ENCODE measurements at regions not wholly inside any gene's neighbourhood (a gene's known extent, or its start where the extent isn't known, plus 50 kb on each side); places are given as distances from the start of the nearest gene placed in this dataset.

DNA sequence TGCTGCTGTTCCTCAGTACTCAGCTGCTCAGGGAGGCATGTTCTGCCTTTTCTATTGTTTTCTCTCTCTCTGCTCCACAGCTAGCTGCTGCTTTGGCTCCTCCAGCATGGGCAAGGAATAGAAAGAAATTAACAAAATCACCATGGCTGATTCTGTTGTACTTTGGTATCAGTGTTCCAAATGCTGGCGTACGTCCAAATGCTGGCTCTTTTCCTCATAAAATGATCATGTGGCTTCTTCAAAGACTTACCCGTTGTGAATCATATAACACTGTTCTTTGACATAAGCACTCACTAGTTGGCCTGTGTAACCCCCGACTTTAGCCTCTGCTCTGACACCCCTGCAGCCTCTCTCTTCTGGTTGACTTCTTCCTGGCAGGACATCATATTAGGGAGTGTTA is 547.6 kb downstream of the CPS1 start:
- intact Hi-C loops (cut with DNase I; ENCODE audit: low total_unique reads): no loop called here
- Histone ChIP-seq H3K9me3 (peaks cover 0 to 7% (median 3%) of the 10 kb centered on the region in 4 donors), H3K36me3 (no peaks in the 10 kb centered on the region), H3K27me3 (no peaks in the 10 kb centered on the region), H3K4me1 (no peaks in the 10 kb centered on the region), H3K4me3 (no peak overlapping the region), H3K27ac (no peak overlapping the region)
- WGBS, 5 donors: 49 to 62% (median 60%) methylated on average over 4 of the region's 4 CpGs
- DNase-seq: peak; percentile 17 to 27
- no peak for TF ChIP-seq POLR2AphosphoS5 (IDR thresholded peaks at IDR 0.05)
- TF ChIP-seq POLR2A (IDR thresholded peaks at IDR 0.05): no peak
- TF ChIP-seq CTCF (IDR thresholded peaks at IDR 0.05): no peak
- no peak for TF ChIP-seq EP300 (IDR thresholded peaks at IDR 0.05)

- 51 to 73% (median 67%) methylated on average over 3 of the region's 3 CpGs for WGBS, 5 donors
- Histone ChIP-seq H3K4me3 (no peak overlapping the region), H3K27me3 (no peaks in the 10 kb centered on the region), H3K27ac (no peak overlapping the region), H3K4me1 (no peaks in the 10 kb centered on the region), H3K36me3 (no peaks in the 10 kb centered on the region), H3K9me3 (no peaks in the 10 kb centered on the region)
- TF ChIP-seq POLR2AphosphoS5 (IDR thresholded peaks at IDR 0.05) (no peak), POLR2A (IDR thresholded peaks at IDR 0.05) (no peak), CTCF (IDR thresholded peaks at IDR 0.05) (no peak), EP300 (IDR thresholded peaks at IDR 0.05) (no peak)
- intact Hi-C loops (cut with DNase I; ENCODE audit: low total_unique reads): no loop called here
- no peak for DNase-seq
Observed at GRCh38 chr2:211113334-211114175, 557.2 kb downstream of the CPS1 start.

GRCh38 chr2:211114826-211115455 is 558.5 kb downstream of the CPS1 start:
- WGBS, 5 donors: 57 to 81% (median 71%) methylated on average over 1 of the region's 1 CpG
- H3K27me3 ChIP-seq: no peaks in the 10 kb centered on the region
- H3K36me3 ChIP-seq: no peaks in the 10 kb centered on the region
- no peaks in the 10 kb centered on the region for H3K4me1 ChIP-seq
- no peaks in the 10 kb centered on the region for H3K9me3 ChIP-seq
- H3K27ac ChIP-seq: no peak overlapping the region
- peak in 1 of 2 donors; percentile 9 for DNase-seq
- TF ChIP-seq POLR2AphosphoS5 (IDR thresholded peaks at IDR 0.05): no peak
- TF ChIP-seq EP300 (IDR thresholded peaks at IDR 0.05): no peak
- TF ChIP-seq CTCF (IDR thresholded peaks at IDR 0.05): no peak
- no peak for TF ChIP-seq POLR2A (IDR thresholded peaks at IDR 0.05)
- intact Hi-C loops (cut with DNase I; ENCODE audit: low total_unique reads): no loop called here
- no peak overlapping the region for H3K4me3 ChIP-seq

DNA sequence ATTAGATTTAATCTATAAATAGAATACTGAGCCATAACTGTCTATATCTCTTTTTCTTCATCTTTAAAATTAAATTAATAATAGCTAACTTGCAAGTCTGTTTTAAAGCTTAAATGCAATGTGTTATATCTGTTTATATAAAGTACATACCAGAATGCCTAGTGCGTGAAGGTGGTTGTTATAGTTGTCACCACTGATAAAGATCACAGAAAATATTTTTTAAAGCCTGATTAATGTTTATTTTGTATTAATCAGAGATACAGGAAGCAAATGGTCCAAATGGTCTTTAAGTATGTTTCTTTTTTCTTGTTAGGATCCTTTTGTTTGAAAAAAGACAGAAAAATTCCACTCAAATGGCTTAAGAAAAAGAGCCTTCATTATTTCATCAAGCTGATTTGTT is 560.6 kb downstream of the CPS1 start:
- H3K9me3 ChIP-seq: no peaks in the 10 kb centered on the region
- WGBS, 5 donors: 42 to 51% (median 48%) methylated on average over 1 of the region's 1 CpG
- no peaks in the 10 kb centered on the region for H3K27me3 ChIP-seq
- H3K4me3 ChIP-seq: no peak overlapping the region
- no peak for DNase-seq
- H3K4me1 ChIP-seq: no peaks in the 10 kb centered on the region
- H3K27ac ChIP-seq: no peak overlapping the region
- intact Hi-C loops (cut with DNase I; ENCODE audit: low total_unique reads): no loop called here
- H3K36me3 ChIP-seq: no peaks in the 10 kb centered on the region
- TF ChIP-seq POLR2A (IDR thresholded peaks at IDR 0.05) (no peak), POLR2AphosphoS5 (IDR thresholded peaks at IDR 0.05) (no peak), CTCF (IDR thresholded peaks at IDR 0.05) (no peak), EP300 (IDR thresholded peaks at IDR 0.05) (no peak)

All from stomach (tissue), 8 donors.